ENCODE measurements at regions not wholly inside any gene's neighbourhood (a gene's known extent, or its start where the extent isn't known, plus 50 kb on each side); places are given as distances from the start of the nearest gene placed in this dataset.

GRCh38 chr7:136600475-136600874 is 268.0 kb upstream of the CHRM2 start:
- ChIA-PET POLR2A (no interaction called here), CTCF (no interaction called here)
- TF ChIP-seq, protein P1, sequence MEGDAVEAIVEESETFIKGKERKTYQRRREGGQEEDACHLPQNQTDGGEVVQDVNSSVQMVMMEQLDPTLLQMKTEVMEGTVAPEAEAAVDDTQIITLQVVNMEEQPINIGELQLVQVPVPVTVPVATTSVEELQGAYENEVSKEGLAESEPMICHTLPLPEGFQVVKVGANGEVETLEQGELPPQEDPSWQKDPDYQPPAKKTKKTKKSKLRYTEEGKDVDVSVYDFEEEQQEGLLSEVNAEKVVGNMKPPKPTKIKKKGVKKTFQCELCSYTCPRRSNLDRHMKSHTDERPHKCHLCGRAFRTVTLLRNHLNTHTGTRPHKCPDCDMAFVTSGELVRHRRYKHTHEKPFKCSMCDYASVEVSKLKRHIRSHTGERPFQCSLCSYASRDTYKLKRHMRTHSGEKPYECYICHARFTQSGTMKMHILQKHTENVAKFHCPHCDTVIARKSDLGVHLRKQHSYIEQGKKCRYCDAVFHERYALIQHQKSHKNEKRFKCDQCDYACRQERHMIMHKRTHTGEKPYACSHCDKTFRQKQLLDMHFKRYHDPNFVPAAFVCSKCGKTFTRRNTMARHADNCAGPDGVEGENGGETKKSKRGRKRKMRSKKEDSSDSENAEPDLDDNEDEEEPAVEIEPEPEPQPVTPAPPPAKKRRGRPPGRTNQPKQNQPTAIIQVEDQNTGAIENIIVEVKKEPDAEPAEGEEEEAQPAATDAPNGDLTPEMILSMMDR (IDR thresholded peaks at IDR 0.05; ENCODE audit: insufficient read depth, low read length, missing control alignments): no peak
- no peak overlapping the region for H3K4me3 ChIP-seq (ENCODE audit: low read depth, low read length)
- DNase-seq (ENCODE audit: low read depth, low spot score): no peak

- TF ChIP-seq, protein P1 (IDR thresholded peaks at IDR 0.05; ENCODE audit: insufficient read depth, low read length, missing control alignments): no peak
- CTCF ChIA-PET: no interaction called here
- POLR2A ChIA-PET: no interaction called here
- no peak overlapping the region for H3K4me3 ChIP-seq (ENCODE audit: low read depth, low read length)
- no peak for DNase-seq (ENCODE audit: low read depth, low spot score)
Observed at GRCh38 chr7:136594739-136595144, 273.7 kb upstream of the CHRM2 start.

DNA sequence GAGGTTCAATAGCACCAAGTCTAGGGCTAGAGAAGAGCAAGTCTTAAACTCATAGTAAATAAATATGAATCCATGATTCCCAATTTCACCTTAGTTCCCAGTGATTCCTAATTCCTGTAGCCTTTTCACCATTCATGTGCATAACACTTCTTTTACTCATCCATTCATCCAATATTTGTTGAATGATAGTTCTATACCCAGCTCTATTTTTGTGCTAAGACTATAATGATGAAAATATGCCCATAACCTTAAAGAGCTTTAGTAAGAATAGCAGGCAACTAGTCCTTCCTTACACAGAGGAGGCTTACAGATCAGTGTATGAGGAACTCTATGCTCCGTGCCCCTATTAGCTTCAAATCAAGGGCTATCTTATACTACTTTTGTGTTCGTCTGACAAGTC is 280.2 kb upstream of the CHRM2 start:
- H3K4me3 ChIP-seq (ENCODE audit: low read depth, low read length): no peak overlapping the region
- TF ChIP-seq, protein P1 (IDR thresholded peaks at IDR 0.05; ENCODE audit: insufficient read depth, low read length, missing control alignments): no peak
- no peak for DNase-seq (ENCODE audit: low read depth, low spot score)
- CTCF ChIA-PET: no interaction called here
- POLR2A ChIA-PET: no interaction called here

- TF ChIP-seq, protein P1 (IDR thresholded peaks at IDR 0.05; ENCODE audit: insufficient read depth, low read length, missing control alignments): no peak
- no peak overlapping the region for H3K4me3 ChIP-seq (ENCODE audit: low read depth, low read length)
- CTCF ChIA-PET: no interaction called here
- POLR2A ChIA-PET: no interaction called here
- no peak for DNase-seq (ENCODE audit: low read depth, low spot score)
Observed at GRCh38 chr7:136585954-136586670, 282.3 kb upstream of the CHRM2 start.

- ChIA-PET CTCF (no interaction called here), POLR2A (no interaction called here)
- DNase-seq (ENCODE audit: low read depth, low spot score): no peak
- TF ChIP-seq, protein P1 (IDR thresholded peaks at IDR 0.05; ENCODE audit: insufficient read depth, low read length, missing control alignments): no peak
- no peak overlapping the region for H3K4me3 ChIP-seq (ENCODE audit: low read depth, low read length)
Observed at GRCh38 chr7:136566491-136566890, 302.0 kb upstream of the CHRM2 start.

DNA sequence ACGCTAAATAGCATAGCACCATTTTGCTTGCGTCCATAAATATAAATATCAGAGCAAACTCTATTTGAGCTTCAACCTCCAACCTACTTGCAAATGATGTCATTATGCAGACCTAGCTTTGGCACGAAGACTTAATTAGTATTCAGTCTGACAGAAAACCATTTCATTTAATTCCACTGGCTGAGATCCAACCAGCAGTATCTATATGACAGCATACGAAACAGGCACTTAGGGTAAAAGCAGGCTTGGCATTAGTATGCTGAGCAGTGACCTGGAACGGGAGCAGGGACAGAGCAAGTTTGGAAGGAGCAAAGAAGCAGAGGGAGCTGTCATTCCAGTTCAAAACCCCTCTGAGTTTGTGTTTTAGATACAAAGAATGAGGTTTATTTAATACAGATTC is 312.5 kb upstream of the CHRM2 start:
- H3K4me3 ChIP-seq (ENCODE audit: low read depth, low read length): no peak overlapping the region
- DNase-seq (ENCODE audit: low read depth, low spot score): no peak
- POLR2A ChIA-PET: no interaction called here
- TF ChIP-seq, protein P1 (IDR thresholded peaks at IDR 0.05; ENCODE audit: insufficient read depth, low read length, missing control alignments): no peak
- CTCF ChIA-PET: interaction anchor here (1.5 kb wide), 1 partner anchor 132 kb away, joined by 4 read pairs; no protein-coding TSS in a partner anchor
